Osteoblast (primary cell): ENCODE measurements at regions not wholly inside any gene's neighbourhood (a gene's known extent, or its start where the extent isn't known, plus 50 kb on each side); places are given as distances from the start of the nearest gene placed in this dataset.

Source experiments
- DNase-seq: peaks from one replicate; pipeline ENCODE4 v3.0.0; 2011; ENCODE audit warnings: low spot score, mixed read lengths; ENCODE audit not compliant: insufficient read length; ENCODE audit errors: missing footprints
- H2AFZ ChIP-seq: 2 replicates; pipeline ENCODE4 v1.6.0; 2011; ENCODE audit warnings: mild to moderate bottlenecking, low read length
- H3K27ac ChIP-seq: 2 replicates; pipeline ENCODE4 v1.5.1; 2011; ENCODE audit warnings: mild to moderate bottlenecking, low read depth, low read length, moderate library complexity
- H3K27me3 ChIP-seq: 2 replicates; pipeline ENCODE4 v1.6.0; 2012; ENCODE audit warnings: mild to moderate bottlenecking, control low read depth, inconsistent platforms, low read length, moderate library complexity; ENCODE audit not compliant: insufficient read depth
- H3K36me3 ChIP-seq: 2 replicates; pipeline ENCODE4 v1.5.1; 2011; ENCODE audit warnings: mild to moderate bottlenecking, low read length, control low read depth, moderate library complexity; ENCODE audit not compliant: insufficient read depth
- H3K4me1 ChIP-seq: 2 replicates; pipeline ENCODE4 v1.5.1; 2011; ENCODE audit warnings: mild to moderate bottlenecking, low read length, control low read depth, moderate library complexity; ENCODE audit not compliant: insufficient read depth
- H3K4me2 ChIP-seq: 2 replicates; pipeline ENCODE4 v1.6.0; 2011; ENCODE audit warnings: mild to moderate bottlenecking, low read length; ENCODE audit not compliant: insufficient read depth
- H3K4me3 ChIP-seq: fragments of 200-600 bp; sonication (generic); 3 replicates; pipeline ENCODE4 v1.5.1; 2012; ENCODE audit warnings: mild to moderate bottlenecking, low read length, inconsistent platforms; ENCODE audit not compliant: insufficient read depth
- H3K79me2 ChIP-seq: 2 replicates; pipeline ENCODE4 v1.6.0; 2012; ENCODE audit warnings: mild to moderate bottlenecking, low read length, control low read depth, inconsistent platforms; ENCODE audit not compliant: insufficient read depth
- H3K9me3 ChIP-seq: 2 replicates; pipeline ENCODE4 v1.5.1; 2011; ENCODE audit warnings: low read depth, low read length, control low read depth
- H4K20me1 ChIP-seq: 2 replicates; pipeline ENCODE4 v1.6.0; 2012; ENCODE audit warnings: mild to moderate bottlenecking, low read length, control low read depth; ENCODE audit not compliant: insufficient read depth
- TF ChIP-seq, protein P1 (sequence below): IDR thresholded peaks from 2 replicates; pipeline ENCODE4 v1.5.1; 2011; ENCODE audit warnings: mild to moderate bottlenecking, low read depth, low read length, moderate library complexity; ENCODE audit errors: extremely low read depth

DNA sequence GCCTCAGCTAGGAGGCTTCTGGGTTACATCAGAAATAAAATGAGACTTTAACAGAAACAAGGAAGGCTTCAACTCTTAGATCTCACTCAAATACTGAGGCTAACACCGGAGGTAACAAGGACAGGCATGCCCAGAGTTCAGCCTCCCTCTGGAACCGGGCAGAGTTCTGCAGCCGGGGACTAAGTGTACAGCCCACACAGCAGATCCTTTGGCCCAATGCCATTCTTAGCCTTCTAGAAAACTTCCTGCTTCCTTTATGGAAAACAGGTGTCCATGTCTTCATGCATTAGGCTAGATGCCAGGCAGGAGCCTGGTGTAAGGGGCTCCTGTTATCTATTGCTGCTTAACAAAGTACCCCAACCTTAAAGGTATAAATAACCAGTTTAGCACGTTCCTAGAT is 369.7 kb downstream of the BCOR start:
- Histone ChIP-seq H3K27ac (no peak overlapping the region), H3K4me2 (no peak overlapping the region), H3K4me1 (peaks cover 37% of the 10 kb centered on the region), H4K20me1 (no peaks in the 10 kb centered on the region), H3K9me3 (no peaks in the 10 kb centered on the region), H3K4me3 (no peak overlapping the region), H3K27me3 (peaks cover 13% of the 10 kb centered on the region), H3K36me3 (no peaks in the 10 kb centered on the region), H3K79me2 (no peaks in the 10 kb centered on the region), H2AFZ (no peak overlapping the region)
- TF ChIP-seq, protein P1, sequence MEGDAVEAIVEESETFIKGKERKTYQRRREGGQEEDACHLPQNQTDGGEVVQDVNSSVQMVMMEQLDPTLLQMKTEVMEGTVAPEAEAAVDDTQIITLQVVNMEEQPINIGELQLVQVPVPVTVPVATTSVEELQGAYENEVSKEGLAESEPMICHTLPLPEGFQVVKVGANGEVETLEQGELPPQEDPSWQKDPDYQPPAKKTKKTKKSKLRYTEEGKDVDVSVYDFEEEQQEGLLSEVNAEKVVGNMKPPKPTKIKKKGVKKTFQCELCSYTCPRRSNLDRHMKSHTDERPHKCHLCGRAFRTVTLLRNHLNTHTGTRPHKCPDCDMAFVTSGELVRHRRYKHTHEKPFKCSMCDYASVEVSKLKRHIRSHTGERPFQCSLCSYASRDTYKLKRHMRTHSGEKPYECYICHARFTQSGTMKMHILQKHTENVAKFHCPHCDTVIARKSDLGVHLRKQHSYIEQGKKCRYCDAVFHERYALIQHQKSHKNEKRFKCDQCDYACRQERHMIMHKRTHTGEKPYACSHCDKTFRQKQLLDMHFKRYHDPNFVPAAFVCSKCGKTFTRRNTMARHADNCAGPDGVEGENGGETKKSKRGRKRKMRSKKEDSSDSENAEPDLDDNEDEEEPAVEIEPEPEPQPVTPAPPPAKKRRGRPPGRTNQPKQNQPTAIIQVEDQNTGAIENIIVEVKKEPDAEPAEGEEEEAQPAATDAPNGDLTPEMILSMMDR, result no peak
- DNase-seq, result no peak

DNA sequence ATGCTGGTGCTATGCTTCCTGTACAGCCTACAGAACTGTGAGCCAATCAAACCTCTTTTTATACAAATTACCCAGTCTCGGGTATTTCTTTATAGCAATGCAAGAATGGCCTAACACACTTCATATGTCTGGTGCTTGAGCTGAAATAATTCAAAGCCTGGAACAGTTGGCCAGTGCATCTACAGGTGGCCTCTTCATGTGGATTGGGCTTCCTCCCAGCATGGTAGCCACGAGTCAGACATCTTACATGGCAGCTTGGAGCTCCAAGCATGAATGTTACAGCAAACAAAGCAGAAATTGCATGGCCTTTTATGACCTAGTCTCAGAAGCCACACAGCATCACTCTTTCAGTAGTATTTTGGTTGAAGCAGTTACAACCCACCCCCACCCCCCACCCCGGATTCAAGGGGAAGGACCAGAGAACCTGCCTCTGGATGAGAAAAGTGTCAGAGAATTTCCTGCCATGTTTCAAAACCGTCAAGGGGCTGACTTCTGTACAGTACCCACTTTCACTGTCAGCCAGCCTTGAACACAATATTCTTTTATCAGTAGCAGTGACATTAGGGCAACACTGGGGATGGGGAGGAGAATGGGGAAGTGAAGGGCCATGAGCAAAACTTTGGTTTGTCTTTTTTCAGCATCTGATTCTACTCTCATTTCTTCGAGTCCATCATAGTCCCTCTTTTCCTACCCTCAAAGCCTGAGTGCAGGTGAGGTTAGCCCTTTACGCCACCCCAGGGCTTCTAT is 368.7 kb downstream of the BCOR start:
- no peak overlapping the region for H2AFZ ChIP-seq
- no peaks in the 10 kb centered on the region for H3K9me3 ChIP-seq
- no peak overlapping the region for H3K4me3 ChIP-seq
- peaks cover 5% of the 10 kb centered on the region for H3K27me3 ChIP-seq
- no peak overlapping the region for H3K4me2 ChIP-seq
- H3K4me1 ChIP-seq, result peaks cover 36% of the 10 kb centered on the region
- H4K20me1 ChIP-seq, result no peaks in the 10 kb centered on the region
- H3K27ac ChIP-seq, result peak overlapping the region; percentile 67
- H3K79me2 ChIP-seq, result no peaks in the 10 kb centered on the region
- no peak for DNase-seq
- no peaks in the 10 kb centered on the region for H3K36me3 ChIP-seq
- TF ChIP-seq, protein P1, result no peak

DNA sequence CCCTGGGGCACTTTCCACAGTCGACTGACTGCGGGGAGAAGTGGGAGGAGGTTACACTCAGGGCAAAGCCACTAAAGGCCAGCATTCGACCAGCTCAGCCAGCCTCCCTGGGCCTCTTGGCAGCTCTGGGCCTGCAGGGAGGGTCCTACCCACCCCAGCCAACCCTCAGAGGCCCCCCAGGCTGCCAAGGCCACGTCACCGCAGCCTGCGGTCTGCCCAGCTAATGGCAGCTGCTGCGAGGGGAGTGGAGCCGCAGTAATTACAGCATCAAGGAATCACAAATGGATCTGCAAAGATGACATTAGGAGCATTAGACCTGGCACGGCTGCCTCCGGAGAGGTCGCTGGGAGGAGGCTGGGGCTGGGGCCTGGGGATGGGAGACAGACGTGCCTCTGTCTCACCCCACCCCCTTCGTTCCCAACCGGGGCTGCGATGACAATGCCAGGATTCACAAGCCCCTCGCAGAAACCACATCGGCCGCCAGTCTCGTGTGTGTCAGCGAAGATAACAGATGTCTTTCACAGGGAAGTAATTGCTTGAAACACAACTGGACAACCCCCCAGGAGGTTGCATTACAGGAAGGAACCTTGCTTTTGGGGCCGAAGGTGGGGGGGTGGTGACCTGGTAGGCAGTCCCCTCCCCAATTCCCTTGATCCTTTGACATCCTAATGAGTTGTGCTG is 367.6 kb downstream of the BCOR start:
- peak overlapping the region; percentile 13 for H2AFZ ChIP-seq
- H3K4me1 ChIP-seq, result peaks cover 36% of the 10 kb centered on the region
- DNase-seq, result no peak
- peak overlapping the region; percentile 67 for H3K27ac ChIP-seq
- no peaks in the 10 kb centered on the region for H3K79me2 ChIP-seq
- TF ChIP-seq, protein P1, result no peak
- H4K20me1 ChIP-seq, result no peaks in the 10 kb centered on the region
- H3K36me3 ChIP-seq, result no peaks in the 10 kb centered on the region
- peak overlapping the region; percentile 64 for H3K4me2 ChIP-seq
- peaks cover 5% of the 10 kb centered on the region for H3K27me3 ChIP-seq
- H3K9me3 ChIP-seq, result no peaks in the 10 kb centered on the region
- peak overlapping the region; percentile 31 for H3K4me3 ChIP-seq

DNA sequence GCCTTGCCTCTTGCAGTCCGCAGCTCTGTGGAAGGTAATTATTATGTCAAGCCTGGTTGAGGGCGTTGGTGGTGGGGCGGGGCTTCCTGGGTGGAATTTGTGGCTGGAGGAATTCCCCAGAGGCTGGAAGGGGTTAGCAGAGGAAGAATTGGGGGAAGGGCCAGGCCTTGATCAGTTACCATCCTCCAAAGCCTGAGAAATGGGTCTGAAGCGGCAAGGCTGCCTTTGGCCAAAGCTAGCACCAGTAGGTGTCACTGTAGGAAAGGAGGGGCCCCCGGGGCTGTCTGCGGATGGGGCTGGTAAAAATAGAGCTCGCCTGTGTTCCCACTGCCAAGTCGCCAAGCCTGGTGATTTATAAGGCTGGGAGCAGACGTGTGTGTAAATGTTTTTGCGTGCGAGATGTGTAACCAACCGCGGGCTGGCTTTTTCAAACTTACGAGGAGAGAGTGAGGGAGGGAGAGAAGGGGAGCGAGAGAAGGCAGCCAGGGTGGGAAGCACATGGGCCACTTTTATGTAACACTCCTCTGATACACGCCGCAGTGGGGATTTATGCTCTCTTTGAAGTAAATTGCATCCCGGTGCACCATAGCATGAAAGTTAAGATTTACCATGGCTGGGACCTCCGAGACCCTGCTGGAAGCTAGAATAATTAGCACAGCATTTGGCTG is 367.0 kb downstream of the BCOR start:
- H2AFZ ChIP-seq, result no peak overlapping the region
- TF ChIP-seq, protein P1, result peak; percentile 59

More for the DNA sequence above, 367.0 kb downstream of the BCOR start:
- Histone ChIP-seq H3K4me2 (peak overlapping the region; percentile 64), H3K9me3 (no peaks in the 10 kb centered on the region), H3K4me3 (peak overlapping the region; percentile 31), H3K36me3 (no peaks in the 10 kb centered on the region), H3K79me2 (no peaks in the 10 kb centered on the region), H4K20me1 (no peaks in the 10 kb centered on the region), H3K4me1 (peaks cover 38% of the 10 kb centered on the region), H3K27ac (peak overlapping the region; percentile 67), H3K27me3 (peaks cover 5% of the 10 kb centered on the region)
- peak; percentile 94 for DNase-seq
